Ovary (tissue), 7 donors: ENCODE measurements at regions not wholly inside any gene's neighbourhood (a gene's known extent, or its start where the extent isn't known, plus 50 kb on each side); places are given as distances from the start of the nearest gene placed in this dataset.

Source experiments
- DNase-seq, 5 donors: peaks; one replicate each; pipeline ENCODE4 v3.0.0-alpha.2; 2019 to 2020
- H3K27ac ChIP-seq, 2 donors: fragments of 200-600 bp; one replicate each; pipeline versions ENCODE4 v1.5.1 to v1.8.0; 2019 to 2022
- H3K27me3 ChIP-seq: fragments of 200-600 bp; one replicate; pipeline ENCODE4 v1.8.0; 2022
- H3K36me3 ChIP-seq: fragments of 200-600 bp; sonication (generic); one replicate; pipeline ENCODE4 v1.5.1; 2019
- H3K4me1 ChIP-seq: one replicate; pipeline ENCODE4 v1.8.1; 2013; ENCODE audit warnings: mild to moderate bottlenecking, moderate library complexity; ENCODE audit not compliant: insufficient read depth
- H3K4me3 ChIP-seq: fragments of 200-600 bp; sonication (generic); one replicate; pipeline ENCODE4 v1.5.1; 2017
- H3K9me3 ChIP-seq, 2 donors: fragments of 200-600 bp in 1 of 2; sonication (generic) in 1 of 2; one replicate each; pipeline versions ENCODE4 v1.5.1 to v1.8.1; 2013 to 2019; ENCODE audit warnings: mild to moderate bottlenecking in 1 of 2, moderate library complexity in 1 of 2
- EP300 ChIP-seq: sonication (generic); formaldehyde crosslinking; IDR thresholded peaks from one replicate; pipeline ENCODE4 v1.6.1; 2017; ENCODE audit warnings: antibody characterized with exemption
- POLR2A ChIP-seq: fragments of 450-650 bp; IDR thresholded peaks from one replicate; pipeline ENCODE4 v1.6.1; 2017; ENCODE audit warnings: antibody characterized with exemption, mild to moderate bottlenecking, moderate library complexity
- WGBS, 3 donors: extraction: QIAGEN DNeasy Blood & Tissue Kit in 1 of 3; methylation state at CpG; one replicate each; pipeline versions ENCODE4 v1.1.5 to v1.1.7; 2013 to 2017; 5-methylcytosine and 5-hydroxymethylcytosine counted together
- intact Hi-C, 4 donors: fragments of 100-400 bp; cut with DNase I; formaldehyde crosslinking; loops; one replicate each; pipeline versions ENCODE4 v1.11.0 to v1.15.1; 2022 to 2023
- TF ChIP-seq, protein P1 (sequence below), 3 donors: fragments of 450-650 bp in 2 of 3; fragments of 200-600 bp in 1 of 3; IDR thresholded peaks; one replicate each; pipeline versions ENCODE4 v1.5.1 to v1.8.0; 2016 to 2022; ENCODE audit warnings: antibody characterized with exemption in 3 of 3, mild to moderate bottlenecking in 1 of 3
- donor health status: DM: no; HTN: no; CAD: no; lungs with moderate emphysema.
- donor health status: DM: no; HTN: no; CAD: no.
- donor health status: Bipolar disorder and iron deficiency.
- donor health status: DM: no; HTN: no; CAD: no.
- donor health status: DM: yes; HTN: yes; CAD: no.

DNA sequence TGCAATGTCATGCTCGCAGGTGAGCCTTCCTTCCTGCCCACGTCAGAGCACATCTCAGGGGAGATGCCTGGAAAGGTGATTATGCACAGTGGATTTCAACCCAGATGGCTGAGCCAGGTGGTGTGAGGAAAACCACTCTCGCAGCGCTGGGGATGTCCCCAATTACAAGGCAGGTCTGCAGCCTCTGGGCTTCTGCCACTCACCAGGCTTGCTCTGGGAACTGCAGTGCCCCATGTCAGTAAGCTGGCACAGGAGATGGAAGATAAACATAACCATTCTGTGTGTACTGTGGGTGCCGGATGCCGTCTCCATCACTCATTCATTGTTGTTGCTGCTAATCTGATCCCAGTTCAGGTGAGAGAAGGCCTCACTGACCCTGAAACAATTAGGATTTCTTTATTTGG lies 222.9 kb upstream of the PITRM1 start:
- Histone ChIP-seq H3K36me3 (no peaks in the 10 kb centered on the region), H3K4me3 (no peak overlapping the region), H3K9me3 (no peaks in the 10 kb centered on the region), H3K27me3 (no peaks in the 10 kb centered on the region), H3K27ac (no peak overlapping the region), H3K4me1 (no peaks in the 10 kb centered on the region)
- intact Hi-C loops = no loop called here
- WGBS, 3 donors = 84 to 86% (median 85%) methylated on average over 6 of the region's 6 CpGs
- no peak for DNase-seq
- TF ChIP-seq, protein P1, sequence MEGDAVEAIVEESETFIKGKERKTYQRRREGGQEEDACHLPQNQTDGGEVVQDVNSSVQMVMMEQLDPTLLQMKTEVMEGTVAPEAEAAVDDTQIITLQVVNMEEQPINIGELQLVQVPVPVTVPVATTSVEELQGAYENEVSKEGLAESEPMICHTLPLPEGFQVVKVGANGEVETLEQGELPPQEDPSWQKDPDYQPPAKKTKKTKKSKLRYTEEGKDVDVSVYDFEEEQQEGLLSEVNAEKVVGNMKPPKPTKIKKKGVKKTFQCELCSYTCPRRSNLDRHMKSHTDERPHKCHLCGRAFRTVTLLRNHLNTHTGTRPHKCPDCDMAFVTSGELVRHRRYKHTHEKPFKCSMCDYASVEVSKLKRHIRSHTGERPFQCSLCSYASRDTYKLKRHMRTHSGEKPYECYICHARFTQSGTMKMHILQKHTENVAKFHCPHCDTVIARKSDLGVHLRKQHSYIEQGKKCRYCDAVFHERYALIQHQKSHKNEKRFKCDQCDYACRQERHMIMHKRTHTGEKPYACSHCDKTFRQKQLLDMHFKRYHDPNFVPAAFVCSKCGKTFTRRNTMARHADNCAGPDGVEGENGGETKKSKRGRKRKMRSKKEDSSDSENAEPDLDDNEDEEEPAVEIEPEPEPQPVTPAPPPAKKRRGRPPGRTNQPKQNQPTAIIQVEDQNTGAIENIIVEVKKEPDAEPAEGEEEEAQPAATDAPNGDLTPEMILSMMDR (IDR thresholded peaks at IDR 0.05) = no peak
- TF ChIP-seq EP300 = no peak
- TF ChIP-seq POLR2A = no peak

DNA sequence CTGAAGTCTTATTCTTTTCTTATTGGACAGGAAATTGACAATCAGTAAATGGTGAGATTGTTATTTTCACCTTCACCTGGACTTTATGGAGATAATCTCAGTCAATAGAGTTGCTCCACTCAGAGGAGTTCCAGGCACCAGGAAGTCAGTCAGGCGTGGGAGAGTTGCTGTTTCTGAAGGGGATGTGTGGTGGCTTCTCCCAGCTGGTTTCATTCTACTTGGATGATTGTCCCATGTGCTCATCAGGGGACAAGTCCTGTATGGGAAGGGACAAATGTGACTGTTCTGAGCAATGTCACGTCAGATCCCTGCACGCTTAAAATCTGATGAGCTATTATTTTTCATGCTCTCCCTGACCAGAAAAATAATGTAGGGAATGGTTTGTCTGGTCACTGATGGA lies 222.5 kb upstream of the PITRM1 start:
- Histone ChIP-seq H3K36me3 (no peaks in the 10 kb centered on the region), H3K4me3 (no peak overlapping the region), H3K27me3 (no peaks in the 10 kb centered on the region), H3K9me3 (no peaks in the 10 kb centered on the region), H3K4me1 (no peaks in the 10 kb centered on the region), H3K27ac (no peak overlapping the region)
- DNase-seq = no peak
- WGBS, 3 donors = 92 to 95% (median 95%) methylated on average over 3 of the region's 3 CpGs
- intact Hi-C loops = no loop called here
- no peak for TF ChIP-seq POLR2A
- TF ChIP-seq, protein P1 (IDR thresholded peaks at IDR 0.05) = no peak
- no peak for TF ChIP-seq EP300

DNA sequence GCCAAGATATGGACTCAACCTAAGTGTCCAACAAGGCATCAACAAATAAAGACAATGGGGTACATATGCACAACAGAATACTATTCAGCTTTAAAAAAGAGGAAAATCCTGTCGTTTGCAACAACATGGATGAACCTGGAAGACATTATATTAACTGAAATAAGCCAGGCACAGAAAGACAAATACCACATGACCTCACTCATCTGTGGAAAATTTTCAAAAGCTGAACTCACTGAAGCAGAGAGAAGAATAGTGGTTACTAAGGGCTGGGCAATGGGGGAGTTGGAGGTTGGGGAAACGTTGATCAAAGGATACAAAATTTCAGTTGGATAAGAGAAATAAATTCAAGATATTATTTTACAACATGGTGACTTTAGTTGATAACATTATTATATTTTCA lies 221.4 kb upstream of the PITRM1 start:
- Histone ChIP-seq H3K9me3 (no peaks in the 10 kb centered on the region), H3K4me3 (no peak overlapping the region), H3K4me1 (no peaks in the 10 kb centered on the region), H3K27ac (no peak overlapping the region), H3K36me3 (no peaks in the 10 kb centered on the region), H3K27me3 (no peaks in the 10 kb centered on the region)
- intact Hi-C loops = no loop called here
- TF ChIP-seq EP300 (no peak), POLR2A (no peak)
- TF ChIP-seq, protein P1 (IDR thresholded peaks at IDR 0.05) = no peak
- 34 to 39% (median 38%) methylated on average over 2 of the region's 2 CpGs for WGBS, 3 donors
- DNase-seq = no peak

DNA sequence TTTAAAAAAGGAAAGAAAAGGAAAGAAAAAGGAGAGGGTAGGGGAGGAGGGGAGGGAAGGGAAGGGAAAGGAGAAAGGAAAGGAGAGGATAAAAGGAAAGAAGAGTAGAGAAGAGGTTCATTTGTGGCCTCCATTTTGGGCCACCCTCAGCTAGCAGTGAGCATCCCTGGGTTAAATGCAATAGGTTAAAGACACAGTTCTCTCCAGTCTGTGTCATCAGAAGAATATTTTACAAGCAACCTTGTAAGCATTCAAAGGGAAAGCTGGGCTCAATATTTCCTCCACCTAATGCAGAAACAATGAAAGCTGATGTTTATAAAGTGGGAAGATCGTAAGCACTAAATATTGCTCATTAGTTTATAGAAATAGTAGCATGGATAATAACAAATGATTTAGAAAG lies 219.1 kb upstream of the PITRM1 start:
- H3K27me3 ChIP-seq = no peaks in the 10 kb centered on the region
- no peaks in the 10 kb centered on the region for H3K4me1 ChIP-seq
- intact Hi-C loops = no loop called here
- 69 to 97% (median 80%) methylated on average over 1 of the region's 1 CpG for WGBS, 3 donors
- H3K9me3 ChIP-seq = no peaks in the 10 kb centered on the region
- no peak overlapping the region for H3K4me3 ChIP-seq
- no peaks in the 10 kb centered on the region for H3K36me3 ChIP-seq
- TF ChIP-seq, protein P1 (IDR thresholded peaks at IDR 0.05) = no peak
- TF ChIP-seq POLR2A (no peak), EP300 (no peak)
- no peak overlapping the region for H3K27ac ChIP-seq
- no peak for DNase-seq

DNA sequence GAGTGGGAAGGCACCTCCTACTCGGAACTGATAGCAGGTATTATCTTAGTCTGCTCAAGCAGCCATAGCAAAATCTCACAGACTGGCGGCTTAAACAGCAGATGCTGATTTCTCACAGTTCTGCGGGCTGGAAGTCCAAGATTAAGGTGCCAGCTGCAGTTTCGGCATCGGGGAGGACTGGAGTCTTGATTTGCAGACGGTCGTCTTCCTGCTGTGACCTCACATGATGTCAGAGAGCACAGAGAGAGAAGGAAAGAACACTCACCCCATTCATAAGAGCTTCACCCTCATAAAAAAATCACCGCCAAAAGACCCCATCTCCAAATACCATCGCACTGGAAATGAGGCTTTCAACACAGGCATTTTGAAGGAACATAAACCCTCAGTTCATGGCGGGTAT lies 216.5 kb upstream of the PITRM1 start:
- Histone ChIP-seq H3K36me3 (no peaks in the 10 kb centered on the region), H3K4me3 (no peak overlapping the region), H3K27me3 (no peaks in the 10 kb centered on the region), H3K9me3 (no peaks in the 10 kb centered on the region), H3K4me1 (no peaks in the 10 kb centered on the region), H3K27ac (no peak overlapping the region)
- DNase-seq = no peak
- WGBS, 3 donors = 10 to 21% (median 11%) methylated on average over 10 of the region's 10 CpGs
- no peak for TF ChIP-seq POLR2A
- TF ChIP-seq, protein P1 (IDR thresholded peaks at IDR 0.05) = no peak
- no peak for TF ChIP-seq EP300
- intact Hi-C loops = no loop called here
